H1 (cell line): ENCODE measurements at regions not wholly inside any gene's neighbourhood (a gene's known extent, or its start where the extent isn't known, plus 50 kb on each side); places are given as distances from the start of the nearest gene placed in this dataset.

Experiments used
- CTCF ChIA-PET: fragments of 300-600 bp; sonication (Branson Sonifier 250); formaldehyde crosslinking; loops from one replicate; lab custom pipeline; 2021; ENCODE audit not compliant: partially characterized antibody; lab: Charles Lee
- POLR2A ChIA-PET: fragments of 300-600 bp; sonication (Branson Sonifier 250); formaldehyde crosslinking; loops from one replicate; lab custom pipeline; 2021; ENCODE audit warnings: inconsistent platforms; ENCODE audit not compliant: partially characterized antibody; lab: Charles Lee
- DNase-seq, 2 experiments: peaks; one replicate each; pipeline versions ENCODE4 v3.0.0 to v3.0.0-alpha.2; 2010 to 2022; ENCODE audit warnings: low spot score in 2 of 2, low read depth in 1 of 2, mixed read lengths in 1 of 2
- FAIRE-seq: peaks from 2 replicates; lab custom pipeline; 2011; peaks lifted over from hg19 to GRCh38; lab: Jason Lieb, UNC
- H2AFZ ChIP-seq: 2 replicates; pipeline ENCODE4 v1.8.1; 2012; ENCODE audit warnings: low read length, inconsistent platforms
- H2AK5ac ChIP-seq: 2 replicates; pipeline ENCODE4 v1.6.1; 2013; ENCODE audit warnings: low read depth, low read length
- H2BK120ac ChIP-seq: replicated peaks from 2 replicates; pipeline ENCODE3; 2013; ENCODE audit warnings: low read depth, low read length, inconsistent platforms
- H2BK12ac ChIP-seq: 2 replicates; pipeline ENCODE4 v1.6.1; 2013; ENCODE audit warnings: low read depth, low read length
- H2BK15ac ChIP-seq: 2 replicates; pipeline ENCODE4 v1.6.1; 2013; ENCODE audit warnings: low read length
- H2BK20ac ChIP-seq: 2 replicates; pipeline ENCODE4 v1.6.1; 2013; ENCODE audit warnings: low read length
- H2BK5ac ChIP-seq: 2 replicates; pipeline ENCODE4 v1.6.1; 2013; ENCODE audit warnings: low read depth, low read length
- H3K14ac ChIP-seq: 2 replicates; pipeline ENCODE4 v1.6.1; 2013; ENCODE audit warnings: inconsistent platforms; ENCODE audit not compliant: insufficient read length
- H3K18ac ChIP-seq: 2 replicates; pipeline ENCODE4 v1.6.1; 2013; ENCODE audit warnings: low read length; ENCODE audit errors: extremely low read depth
- H3K23ac ChIP-seq: 2 replicates; pipeline ENCODE4 v1.6.1; 2013; ENCODE audit warnings: inconsistent platforms; ENCODE audit not compliant: insufficient read length
- H3K23me2 ChIP-seq: 2 replicates; pipeline ENCODE4 v1.6.1; 2013; ENCODE audit warnings: low read depth, low read length
- H3K27ac ChIP-seq: 2 replicates; pipeline ENCODE4 v1.6.1; 2011; ENCODE audit warnings: low read depth, low read length, inconsistent platforms
- H3K27me3 ChIP-seq, 4 experiments: replicated peaks in 1 of 4; 1 replicate in 1 of 4; 2 replicates in 3 of 4; pipeline versions ENCODE4 v1.6.1 to v1.8.1; 2011 to 2013; ENCODE audit warnings: low read length in 3 of 4, mild to moderate bottlenecking in 3 of 4, inconsistent platforms in 2 of 4, mixed read lengths in 2 of 4, moderate library complexity in 1 of 4; ENCODE audit not compliant: control insufficient read depth in 3 of 4, insufficient read depth in 3 of 4; ENCODE audit errors: extremely low read depth in 1 of 4
- H3K36me3 ChIP-seq, 4 experiments: 2 replicates each; pipeline versions ENCODE4 v1.6.1 to v1.8.1; 2011 to 2013; ENCODE audit warnings: mild to moderate bottlenecking in 4 of 4, low read length in 3 of 4, moderate library complexity in 2 of 4, control low read depth in 1 of 4, inconsistent platforms in 1 of 4; ENCODE audit not compliant: insufficient read depth in 4 of 4, control insufficient read depth in 2 of 4
- H3K4ac ChIP-seq: replicated peaks from 2 replicates; pipeline ENCODE3; 2013; ENCODE audit warnings: low read length, low read depth, mixed read lengths, inconsistent platforms; ENCODE audit not compliant: insufficient read length
- H3K4me1 ChIP-seq, 4 experiments: replicated peaks in 1 of 4; 1 replicate in 1 of 4; 2 replicates in 3 of 4; pipeline versions ENCODE4 v1.6.1 to v1.8.1; 2011 to 2013; ENCODE audit warnings: low read length in 3 of 4, inconsistent platforms in 2 of 4, mixed read lengths in 1 of 4; ENCODE audit not compliant: insufficient read depth in 4 of 4, control insufficient read depth in 3 of 4
- H3K4me2 ChIP-seq, 2 experiments: 2 replicates each; pipeline versions ENCODE4 v1.6.1 to v1.8.1; 2011 to 2013; ENCODE audit warnings: low read depth in 2 of 2, low read length in 2 of 2, control low read depth in 1 of 2, inconsistent platforms in 1 of 2, mild to moderate bottlenecking in 1 of 2; ENCODE audit not compliant: insufficient read depth in 1 of 2
- H3K4me3 ChIP-seq, 4 experiments: fragments of 200-600, 300-600 bp in 1 of 4; sonication (generic), shearing (Covaris generic), sonication (Bioruptor Twin) in 1 of 4; 2 replicates each; pipeline versions ENCODE4 v1.5.1 to v1.8.1; 2011 to 2016; ENCODE audit warnings: low read length in 4 of 4, low read depth in 3 of 4, control low read depth in 2 of 4, inconsistent platforms in 2 of 4, mild to moderate bottlenecking in 2 of 4, mixed read lengths in 1 of 4, moderate library complexity in 1 of 4; ENCODE audit not compliant: insufficient read depth in 2 of 4; ENCODE audit errors: extremely low read depth in 1 of 4
- H3K56ac ChIP-seq: replicated peaks from 2 replicates; pipeline ENCODE3; 2013; ENCODE audit warnings: low read depth, mild to moderate bottlenecking, mixed read lengths, low read length, inconsistent platforms; ENCODE audit not compliant: insufficient read length
- H3K79me1 ChIP-seq: 2 replicates; pipeline ENCODE4 v1.6.1; 2013; ENCODE audit warnings: low read depth, low read length, control low read depth
- H3K79me2 ChIP-seq, 2 experiments: 2 replicates each; pipeline versions ENCODE4 v1.6.1 to v1.8.1; 2012 to 2013; ENCODE audit warnings: low read length in 2 of 2, mild to moderate bottlenecking in 2 of 2, inconsistent platforms in 1 of 2; ENCODE audit not compliant: insufficient read depth in 2 of 2, control insufficient read depth in 1 of 2
- H3K9ac ChIP-seq, 4 experiments: replicated peaks in 1 of 4; 1 replicate in 1 of 4; 2 replicates in 3 of 4; pipeline versions ENCODE4 v1.6.1 to v1.8.1; 2011 to 2013; ENCODE audit warnings: low read depth in 3 of 4, low read length in 3 of 4, control low read depth in 2 of 4, mild to moderate bottlenecking in 2 of 4, moderate library complexity in 2 of 4, inconsistent platforms in 1 of 4; ENCODE audit errors: extremely low read depth in 1 of 4
- H3K9me3 ChIP-seq, 2 experiments: 2 replicates each; pipeline versions ENCODE4 v1.6.1 to v1.8.1; 2012 to 2013; ENCODE audit warnings: mild to moderate bottlenecking in 2 of 2, moderate library complexity in 2 of 2, control low read depth in 1 of 2, inconsistent platforms in 1 of 2, low read depth in 1 of 2, low read length in 1 of 2, mixed read lengths in 1 of 2; ENCODE audit not compliant: insufficient read depth in 2 of 2
- H4K20me1 ChIP-seq, 2 experiments: replicated peaks in 1 of 2; 2 replicates each; pipeline versions ENCODE3 to v1.8.1; 2011 to 2013; ENCODE audit warnings: inconsistent platforms in 2 of 2, low read length in 2 of 2, mild to moderate bottlenecking in 1 of 2; ENCODE audit not compliant: insufficient read depth in 2 of 2, control insufficient read depth in 1 of 2
- H4K5ac ChIP-seq: 2 replicates; pipeline ENCODE4 v1.6.1; 2013; ENCODE audit warnings: low read length, low read depth, mixed read lengths, inconsistent platforms; ENCODE audit not compliant: insufficient read length
- H4K8ac ChIP-seq: 2 replicates; pipeline ENCODE4 v1.8.0; 2013; ENCODE audit warnings: mild to moderate bottlenecking, moderate library complexity, low read length, inconsistent platforms; ENCODE audit not compliant: insufficient read depth; ENCODE audit errors: extremely low read depth
- H4K91ac ChIP-seq: replicated peaks from 2 replicates; pipeline ENCODE3; 2013; ENCODE audit warnings: low read length, mixed read lengths, inconsistent platforms; ENCODE audit not compliant: insufficient read length
- CREB1 ChIP-seq: IDR thresholded peaks from 2 replicates; pipeline ENCODE4 v1.6.1; 2012; ENCODE audit warnings: inconsistent platforms
- CTBP2 ChIP-seq: IDR thresholded peaks from 2 replicates; pipeline ENCODE4 v1.7.0; 2011; ENCODE audit warnings: borderline replicate concordance, mild to moderate bottlenecking, moderate library complexity, mixed read lengths, low read length; ENCODE audit not compliant: insufficient read depth, insufficient read length
- EP300 ChIP-seq, 2 experiments: IDR thresholded peaks; 1 replicate in 1 of 2; 2 replicates in 1 of 2; pipeline ENCODE4 v1.6.1; 2011 to 2012; ENCODE audit warnings: low read depth in 2 of 2, low read length in 2 of 2, mild to moderate bottlenecking in 2 of 2, borderline replicate concordance in 1 of 2, inconsistent platforms in 1 of 2, moderate library complexity in 1 of 2
- EZH2 ChIP-seq: fragments of 200-600 bp; sonication (generic); IDR thresholded peaks from 2 replicates; pipeline ENCODE4 v1.7.1; 2012; ENCODE audit warnings: low read depth, mild to moderate bottlenecking, moderate library complexity, low read length, inconsistent platforms; ENCODE audit not compliant: severe bottlenecking
- GTF2F1 ChIP-seq: IDR thresholded peaks from 2 replicates; pipeline ENCODE4 v1.6.1; 2012; ENCODE audit warnings: low read depth, low read length, improper control_type of control experiment, borderline replicate concordance
- JUN ChIP-seq: IDR thresholded peaks from 2 replicates; pipeline ENCODE4 v1.6.1; 2011; ENCODE audit warnings: low read depth, mild to moderate bottlenecking, improper control_type of control experiment, low read length
- MAFK ChIP-seq: IDR thresholded peaks from 2 replicates; pipeline ENCODE4 v1.6.1; 2012; ENCODE audit warnings: low read depth, mild to moderate bottlenecking, improper control_type of control experiment, low read length
- POLR2A ChIP-seq, 2 experiments: IDR thresholded peaks; 1 replicate in 1 of 2; 2 replicates in 1 of 2; pipeline ENCODE4 v1.6.1; 2011; ENCODE audit warnings: low read depth in 2 of 2, low read length in 2 of 2, mild to moderate bottlenecking in 2 of 2; ENCODE audit errors: control extremely low read depth in 1 of 2
- SIN3A ChIP-seq, 2 experiments: IDR thresholded peaks in 1 of 2; conservative IDR thresholded peaks in 1 of 2; 2 replicates each; pipeline ENCODE4 v1.6.1; 2011 to 2012; ENCODE audit warnings: low read length in 2 of 2, improper control_type of control experiment in 1 of 2, low read depth in 1 of 2, mild to moderate bottlenecking in 1 of 2
- SIRT6 ChIP-seq: IDR thresholded peaks from one replicate; pipeline ENCODE4 v1.7.1; 2012; ENCODE audit warnings: low read length, inconsistent platforms
- TEAD4 ChIP-seq: IDR thresholded peaks from 2 replicates; pipeline ENCODE4 v1.6.1; 2012; ENCODE audit warnings: low read depth, low read length, inconsistent platforms, mixed read lengths
- YY1 ChIP-seq: IDR thresholded peaks from 2 replicates; pipeline ENCODE4 v1.6.1; 2011; ENCODE audit warnings: low read depth, mild to moderate bottlenecking, low read length
- WGBS, 2 experiments: shearing (Covaris generic) in 1 of 2; methylation state at CpG; one replicate each; pipeline versions ENCODE4 v1.1.6 to v1.1.7; 2013 to 2015; ENCODE audit warnings: low lambda C conversion rate in 2 of 2, mixed read lengths in 2 of 2, inconsistent platforms in 1 of 2, low coverage in 1 of 2, missing lambda C conversion rate in 1 of 2; ENCODE audit not compliant: insufficient replicate concordance in 2 of 2, insufficient coverage in 1 of 2, insufficient read length in 1 of 2; ENCODE audit errors: extremely low coverage in 1 of 2, missing lambda C conversion rate in 1 of 2; 5-methylcytosine and 5-hydroxymethylcytosine counted together
- TF ChIP-seq, protein P1 (sequence below): IDR thresholded peaks from 2 replicates; pipeline ENCODE4 v1.6.1; 2011; ENCODE audit warnings: low read length, improper control_type of control experiment

DNA sequence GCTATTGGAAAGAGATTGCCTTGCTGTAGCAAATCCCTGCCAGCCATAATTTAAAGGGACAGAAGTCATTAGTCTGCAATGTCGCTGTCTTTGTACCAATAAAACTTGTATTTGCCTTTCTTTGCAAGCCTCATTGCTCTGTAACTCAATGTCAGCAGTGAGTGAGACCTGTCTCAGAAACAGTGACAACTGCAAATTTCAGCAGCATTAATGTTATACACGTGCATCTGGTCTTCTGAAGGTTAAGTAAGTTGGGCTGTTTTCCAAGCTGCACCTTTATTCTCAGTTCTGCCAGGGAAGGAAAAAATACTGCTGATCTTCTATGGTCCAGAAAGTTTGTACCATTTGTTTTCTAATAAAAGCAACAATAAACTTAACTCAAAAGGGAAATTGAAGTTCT, 543.1 kb downstream of the TRIML1 start:
- ChIA-PET POLR2A (no interaction called here), CTCF (no interaction called here)
- TF ChIP-seq SIRT6 = no peak
- TF ChIP-seq GTF2F1 = no peak
- TF ChIP-seq JUN = no peak
- TF ChIP-seq EP300 (IDR thresholded peaks at IDR 0.05; ENCODE audit: borderline replicate concordance in 1 of 2, low read depth in 2 of 2, low read length in 2 of 2) = no peak
- no peak for TF ChIP-seq SIN3A (conservative IDR thresholded peaks at IDR 0.05 in 1 of 2, IDR thresholded peaks at IDR 0.05 in 1 of 2; ENCODE audit: low read depth in 1 of 2, low read length in 2 of 2)
- no peak for TF ChIP-seq YY1
- TF ChIP-seq, protein P1, sequence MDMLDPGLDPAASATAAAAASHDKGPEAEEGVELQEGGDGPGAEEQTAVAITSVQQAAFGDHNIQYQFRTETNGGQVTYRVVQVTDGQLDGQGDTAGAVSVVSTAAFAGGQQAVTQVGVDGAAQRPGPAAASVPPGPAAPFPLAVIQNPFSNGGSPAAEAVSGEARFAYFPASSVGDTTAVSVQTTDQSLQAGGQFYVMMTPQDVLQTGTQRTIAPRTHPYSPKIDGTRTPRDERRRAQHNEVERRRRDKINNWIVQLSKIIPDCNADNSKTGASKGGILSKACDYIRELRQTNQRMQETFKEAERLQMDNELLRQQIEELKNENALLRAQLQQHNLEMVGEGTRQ = no peak
- no peak for TF ChIP-seq TEAD4
- TF ChIP-seq CREB1 = no peak
- TF ChIP-seq POLR2A (IDR thresholded peaks at IDR 0.05; ENCODE audit: control extremely low read depth in 1 of 2, low read depth in 2 of 2, low read length in 2 of 2) = no peak
- TF ChIP-seq MAFK = no peak
- TF ChIP-seq EZH2 = no peak
- no peak for TF ChIP-seq CTBP2
- Histone ChIP-seq H4K8ac (no peak overlapping the region), H3K79me1 (no peaks in the 10 kb centered on the region), H3K4me2 (no peak overlapping the region), H4K20me1 (no peaks in the 10 kb centered on the region), H2BK15ac (no peak overlapping the region), H3K79me2 (no peaks in the 10 kb centered on the region), H3K18ac (no peak overlapping the region), H2AK5ac (no peak overlapping the region), H3K23me2 (no peaks in the 10 kb centered on the region; the same call in 1 of the 2 replicates), H3K9ac (no peak overlapping the region), H2BK12ac (no peak overlapping the region), H4K5ac (no peak overlapping the region), H3K14ac (no peak overlapping the region), H2BK120ac (no peak overlapping the region), H3K27me3 (no peaks in the 10 kb centered on the region), H3K23ac (no peak overlapping the region), H4K91ac (no peak overlapping the region), H3K4ac (no peak overlapping the region), H3K56ac (no peak overlapping the region), H3K36me3 (no peaks in the 10 kb centered on the region), H2BK5ac (no peak overlapping the region), H3K4me1 (peaks cover 0 to 6% (median 5%) of the 10 kb centered on the region in 4 experiments; a peak in 4 of 7 replicates), H3K27ac (no peak overlapping the region), H3K9me3 (no peaks in the 10 kb centered on the region), H2AFZ (no peak overlapping the region), H3K4me3 (no peak overlapping the region), H2BK20ac (no peak overlapping the region)
- FAIRE-seq = no peak
- 94% methylated on average over 2 of the region's 2 CpGs; no CpG with 5 or more reads in 1 of the 2 experiments for WGBS, 2 experiments
- DNase-seq = no peak
